GM10266 (cell line): ENCODE measurements at regions not wholly inside any gene's neighbourhood (a gene's known extent, or its start where the extent isn't known, plus 50 kb on each side); places are given as distances from the start of the nearest gene placed in this dataset.

Experiments used
- DNase-seq: peaks from one replicate; pipeline ENCODE4 v3.0.0; 2012; ENCODE audit errors: extremely low spot score
- TF ChIP-seq, protein P1 (sequence below): IDR thresholded peaks from 2 replicates; pipeline ENCODE4 v1.5.1; 2012; ENCODE audit warnings: mild to moderate bottlenecking, low read depth; ENCODE audit not compliant: control insufficient read depth, insufficient read depth; ENCODE audit errors: missing control alignments

DNA sequence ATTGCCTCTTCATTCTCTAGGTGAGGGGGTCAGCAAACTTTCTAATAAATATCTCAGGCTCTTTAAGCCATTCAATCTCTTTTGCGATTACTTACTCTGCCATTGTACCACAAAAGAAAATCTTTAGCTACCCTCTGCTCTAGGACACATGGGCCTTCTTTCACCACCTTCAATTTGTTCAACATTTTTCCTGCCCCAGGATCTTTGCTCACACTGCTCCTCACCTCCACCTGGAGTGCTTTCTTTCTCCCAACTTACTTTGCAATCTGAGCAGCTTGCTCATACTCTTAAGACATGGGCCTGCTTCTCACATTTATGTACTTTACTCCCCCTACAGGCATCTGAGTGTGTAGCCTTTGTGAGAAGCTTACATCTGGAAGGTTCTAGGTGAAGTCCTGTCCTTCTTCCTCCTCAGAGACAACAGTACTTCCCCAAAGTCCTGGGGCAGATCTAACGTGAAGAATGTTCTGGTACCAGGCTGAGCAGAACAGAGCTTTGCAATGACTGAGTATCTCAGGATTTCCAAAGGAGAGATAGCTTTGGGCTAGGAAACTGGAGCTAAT lies 55.0 kb upstream of the PRDM5 start:
- DNase-seq = peak; percentile 28

DNA sequence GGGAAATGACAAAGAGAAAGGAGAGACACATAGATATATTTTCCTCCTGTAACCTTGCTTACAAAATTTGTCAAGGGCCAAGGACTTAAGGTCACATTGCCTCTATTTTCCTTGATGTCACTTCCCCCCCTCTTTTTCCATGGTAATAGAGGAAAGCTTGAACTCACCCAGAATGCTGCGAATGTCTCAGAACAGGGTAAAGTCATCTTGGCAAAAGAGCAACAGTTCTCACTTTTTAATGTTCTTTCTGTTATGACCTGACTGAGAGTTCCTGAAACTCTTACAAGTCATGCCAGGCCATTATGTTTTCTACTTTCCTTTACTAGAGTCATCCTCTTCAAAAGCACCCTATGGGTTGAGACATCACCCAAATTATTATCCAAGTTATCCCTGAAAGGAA lies 50.7 kb upstream of the PRDM5 start:
- TF ChIP-seq, protein P1, sequence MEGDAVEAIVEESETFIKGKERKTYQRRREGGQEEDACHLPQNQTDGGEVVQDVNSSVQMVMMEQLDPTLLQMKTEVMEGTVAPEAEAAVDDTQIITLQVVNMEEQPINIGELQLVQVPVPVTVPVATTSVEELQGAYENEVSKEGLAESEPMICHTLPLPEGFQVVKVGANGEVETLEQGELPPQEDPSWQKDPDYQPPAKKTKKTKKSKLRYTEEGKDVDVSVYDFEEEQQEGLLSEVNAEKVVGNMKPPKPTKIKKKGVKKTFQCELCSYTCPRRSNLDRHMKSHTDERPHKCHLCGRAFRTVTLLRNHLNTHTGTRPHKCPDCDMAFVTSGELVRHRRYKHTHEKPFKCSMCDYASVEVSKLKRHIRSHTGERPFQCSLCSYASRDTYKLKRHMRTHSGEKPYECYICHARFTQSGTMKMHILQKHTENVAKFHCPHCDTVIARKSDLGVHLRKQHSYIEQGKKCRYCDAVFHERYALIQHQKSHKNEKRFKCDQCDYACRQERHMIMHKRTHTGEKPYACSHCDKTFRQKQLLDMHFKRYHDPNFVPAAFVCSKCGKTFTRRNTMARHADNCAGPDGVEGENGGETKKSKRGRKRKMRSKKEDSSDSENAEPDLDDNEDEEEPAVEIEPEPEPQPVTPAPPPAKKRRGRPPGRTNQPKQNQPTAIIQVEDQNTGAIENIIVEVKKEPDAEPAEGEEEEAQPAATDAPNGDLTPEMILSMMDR = no peak
- DNase-seq = no peak

More for the DNA sequence above, 55.0 kb upstream of the PRDM5 start:
- TF ChIP-seq, protein P1 = peak; percentile 59
